ENCODE measurements at regions not wholly inside any gene's neighbourhood (a gene's known extent, or its start where the extent isn't known, plus 50 kb on each side); places are given as distances from the start of the nearest gene placed in this dataset.

- Histone ChIP-seq H3K9me3 (ENCODE audit: low read length) (no peaks in the 10 kb centered on the region), H4K20me1 (ENCODE audit: insufficient read depth, low read length) (no peaks in the 10 kb centered on the region), H3K27me3 (ENCODE audit: control insufficient read depth in 1 of 2, insufficient read depth in 2 of 2, low read length in 2 of 2) (peaks cover 0 to 6% of the 10 kb centered on the region in 2 experiments; a peak in 1 of 5 replicates), H2AFZ (ENCODE audit: low read length) (no peak overlapping the region), H3K4me2 (ENCODE audit: low read depth, low read length) (no peak overlapping the region), H3K9ac (ENCODE audit: insufficient read depth, low read depth, low read length) (no peak overlapping the region), H3K79me2 (ENCODE audit: insufficient read depth, low read length) (no peaks in the 10 kb centered on the region), H3K4me1 (ENCODE audit: insufficient read depth, low read length) (peaks cover 13% of the 10 kb centered on the region), H3K36me3 (replicated peaks in 1 of 2; ENCODE audit: control insufficient read depth in 1 of 2, insufficient read depth in 2 of 2, low read length in 2 of 2) (no peaks in the 10 kb centered on the region), H3K27ac (ENCODE audit: extremely low read length, insufficient read depth, low read length) (no peak overlapping the region), H3K4me3 (replicated peaks in 1 of 3; ENCODE audit: insufficient read depth in 1 of 3, low read depth in 2 of 3, low read length in 3 of 3) (no peak overlapping the region)
- no peak for TF ChIP-seq HMG20B (CRISPR knock-in tag; conservative IDR thresholded peaks at IDR 0.05)
- no peak for TF ChIP-seq ZSCAN30 (CRISPR knock-in tag; IDR thresholded peaks at IDR 0.05)
- no peak for TF ChIP-seq GLMP (CRISPR knock-in tag; IDR thresholded peaks at IDR 0.05; ENCODE audit: borderline replicate concordance)
- ChIA-PET CTCF (ENCODE audit: low intra/inter-chr PET ratio, low total read pairs) (no interaction called here), POLR2A (no interaction called here)
- no peak for FAIRE-seq
- in situ Hi-C loops (cut with HindIII; ENCODE audit: extremely low pct_ligation_motif_present, low pct_unique_long_range_greater_than_20kb) (no loop called here), intact Hi-C loops (cut with micrococcal nuclease; ENCODE audit: unreplicated experiment) (no loop called here)
- ATAC-seq = no peak
- BruUV-seq (replicated peaks) = no TSS peak
- WGBS (ENCODE audit: low lambda C conversion rate) = 56% methylated on average over 4 of the region's 4 CpGs
- DNase-seq (ENCODE audit: low spot score) = no peak
Measured at GRCh38 chr2:48170281-48170680, 144.2 kb upstream of the FOXN2 start.

GRCh38 chr2:48173141-48173540 lies 141.3 kb upstream of the FOXN2 start:
- Histone ChIP-seq H3K27me3 (ENCODE audit: control insufficient read depth in 1 of 2, insufficient read depth in 2 of 2, low read length in 2 of 2) (peaks cover 0 to 3% of the 10 kb centered on the region in 2 experiments; a peak in 1 of 5 replicates), H2AFZ (ENCODE audit: low read length) (no peak overlapping the region), H3K4me2 (ENCODE audit: low read depth, low read length) (no peak overlapping the region), H3K27ac (ENCODE audit: extremely low read length, insufficient read depth, low read length) (no peak overlapping the region), H3K9ac (ENCODE audit: insufficient read depth, low read depth, low read length) (no peak overlapping the region), H3K9me3 (ENCODE audit: low read length) (no peaks in the 10 kb centered on the region), H3K4me1 (ENCODE audit: insufficient read depth, low read length) (peaks cover 17% of the 10 kb centered on the region), H3K36me3 (replicated peaks in 1 of 2; ENCODE audit: control insufficient read depth in 1 of 2, insufficient read depth in 2 of 2, low read length in 2 of 2) (no peaks in the 10 kb centered on the region), H4K20me1 (ENCODE audit: insufficient read depth, low read length) (no peaks in the 10 kb centered on the region), H3K79me2 (ENCODE audit: insufficient read depth, low read length) (no peaks in the 10 kb centered on the region), H3K4me3 (replicated peaks in 1 of 3; ENCODE audit: insufficient read depth in 1 of 3, low read depth in 2 of 3, low read length in 3 of 3) (no peak overlapping the region)
- FAIRE-seq = no peak
- POLR2A ChIA-PET = no interaction called here
- WGBS (ENCODE audit: low lambda C conversion rate) = 78% methylated on average over 3 of the region's 3 CpGs
- no peak for ATAC-seq
- no peak for DNase-seq (ENCODE audit: low spot score)
- intact Hi-C loops (cut with micrococcal nuclease; ENCODE audit: unreplicated experiment) (no loop called here), in situ Hi-C loops (cut with HindIII; ENCODE audit: extremely low pct_ligation_motif_present, low pct_unique_long_range_greater_than_20kb) (no loop called here)
- CTCF ChIA-PET (ENCODE audit: low intra/inter-chr PET ratio, low total read pairs) = no interaction called here
- no peak for TF ChIP-seq ATF5 (CRISPR knock-in tag; IDR thresholded peaks at IDR 0.05; ENCODE audit: low read depth)
- TF ChIP-seq ZNF3 (CRISPR knock-in tag; IDR thresholded peaks at IDR 0.05) = no peak
- no peak for TF ChIP-seq ZNF672 (CRISPR knock-in tag; IDR thresholded peaks at IDR 0.05)
- no peak for TF ChIP-seq AHDC1 (CRISPR knock-in tag; IDR thresholded peaks at IDR 0.05; ENCODE audit: borderline replicate concordance)
- no peak for TF ChIP-seq ZFP41 (CRISPR knock-in tag; IDR thresholded peaks at IDR 0.05; ENCODE audit: borderline replicate concordance)
- TF ChIP-seq IKZF5 (CRISPR knock-in tag; IDR thresholded peaks at IDR 0.05) = no peak
- TF ChIP-seq U2AF1 (optimal IDR thresholded peaks at IDR 0.05; ENCODE audit: low read depth, low read length) = no peak
- BruUV-seq (replicated peaks) = no TSS peak
